K562 (cell line): ENCODE measurements at regions not wholly inside any gene's neighbourhood (a gene's known extent, or its start where the extent isn't known, plus 50 kb on each side); places are given as distances from the start of the nearest gene placed in this dataset.

Experiments used
- ATAC-seq: fragments of 200-7000 bp; cut with Tn5 transposase; 3 replicates; pipeline ENCODE4 v1.9.1; 2020; ENCODE audit warnings: moderate library complexity
- BruUV-seq: library from RNA; stranded (reverse); fragments of 400-500 nt; replicated peaks from 2 replicates; lab custom pipeline; 2021; lab: Mats Ljungman, UMichigan
- CTCF ChIA-PET: fragments of 300-600 bp; formaldehyde crosslinking; extraction: SDS; loops from one replicate; lab custom pipeline; 2021; ENCODE audit warnings: low intra/inter-chr PET ratio; lab: Yijun Ruan, JAX
- POLR2A ChIA-PET: fragments of 300-600, 350-650 bp; sonication (Branson Sonifier 250); formaldehyde crosslinking; extraction: SDS; loops from one replicate; lab custom pipeline; 2021; ENCODE audit warnings: antibody characterized with exemption, inconsistent platforms; lab: Yijun Ruan, JAX
- DNase-seq, 4 experiments: peaks; one replicate each; pipeline versions ENCODE4 v3.0.0 to v3.0.0-alpha.2; 2011 to 2018; ENCODE audit warnings: low spot score in 3 of 4, mixed read lengths in 3 of 4; ENCODE audit errors: extremely low read depth in 1 of 4
- FAIRE-seq: peaks from 2 replicates; lab custom pipeline; 2011; peaks lifted over from hg19 to GRCh38; lab: Jason Lieb, UNC
- H2AFZ ChIP-seq: 2 replicates; pipeline ENCODE4 v1.6.0; 2011; ENCODE audit warnings: low read depth, low read length, control low read depth, inconsistent platforms
- H3K27ac ChIP-seq: fragments of 200-600 bp; 3 replicates; pipeline ENCODE4 v1.8.0; 2011; ENCODE audit warnings: low read depth, mild to moderate bottlenecking, control low read depth, inconsistent platforms, low read length, moderate library complexity, mixed read lengths; ENCODE audit errors: extremely low read depth
- H3K27me3 ChIP-seq, 2 experiments: fragments of 300-600 bp in 1 of 2; 2 replicates in 1 of 2; 3 replicates in 1 of 2; pipeline versions ENCODE4 v1.6.0 to v1.8.0; 2011; ENCODE audit warnings: inconsistent platforms in 2 of 2, low read length in 2 of 2, mild to moderate bottlenecking in 1 of 2, mixed read lengths in 1 of 2, moderate library complexity in 1 of 2; ENCODE audit not compliant: control insufficient read depth in 2 of 2, insufficient read depth in 2 of 2
- H3K36me3 ChIP-seq: fragments of 300-600 bp; 3 replicates; pipeline ENCODE4 v1.8.0; 2011; ENCODE audit warnings: mild to moderate bottlenecking, low read length, inconsistent platforms; ENCODE audit not compliant: control insufficient read depth, insufficient read depth
- H3K4me1 ChIP-seq, 2 experiments: fragments of 200-600 bp in 1 of 2; replicated peaks in 1 of 2; 2 replicates in 1 of 2; 3 replicates in 1 of 2; pipeline versions ENCODE4 v1.5.1 to v1.8.0; 2011; ENCODE audit warnings: inconsistent platforms in 2 of 2, low read length in 2 of 2, mild to moderate bottlenecking in 1 of 2, mixed read lengths in 1 of 2, moderate library complexity in 1 of 2; ENCODE audit not compliant: control insufficient read depth in 2 of 2, insufficient read depth in 2 of 2
- H3K4me2 ChIP-seq: 2 replicates; pipeline ENCODE4 v1.6.1; 2011; ENCODE audit warnings: low read length, control low read depth, inconsistent platforms, mixed read lengths; ENCODE audit not compliant: insufficient read depth
- H3K4me3 ChIP-seq: fragments of 200-600 bp; sonication (generic), shearing (Covaris generic); 2 replicates; pipeline ENCODE4 v1.5.1; 2016; ENCODE audit warnings: control low read depth, inconsistent platforms
- H3K79me2 ChIP-seq: fragments of 200-600 bp; 3 replicates; pipeline ENCODE4 v1.8.0; 2011; ENCODE audit warnings: low read length, inconsistent platforms; ENCODE audit not compliant: control insufficient read depth, insufficient read depth
- H3K9ac ChIP-seq, 2 experiments: 2 replicates each; pipeline versions ENCODE4 v1.6.0 to v1.6.1; 2011; ENCODE audit warnings: low read depth in 2 of 2, low read length in 2 of 2, control low read depth in 1 of 2, inconsistent platforms in 1 of 2, mild to moderate bottlenecking in 1 of 2, mixed read lengths in 1 of 2; ENCODE audit not compliant: insufficient read depth in 1 of 2
- H3K9me1 ChIP-seq: one replicate; pipeline ENCODE4 v1.6.0; 2011; ENCODE audit warnings: inconsistent platforms, mild to moderate bottlenecking, low read length, moderate library complexity; ENCODE audit not compliant: control insufficient read depth, insufficient read depth
- H3K9me3 ChIP-seq: replicated peaks from 2 replicates; pipeline ENCODE4 v1.5.1; 2011; ENCODE audit warnings: low read depth, low read length, inconsistent platforms; ENCODE audit not compliant: control insufficient read depth, insufficient read depth
- H4K20me1 ChIP-seq: replicated peaks from 2 replicates; pipeline ENCODE4 v1.6.1; 2011; ENCODE audit warnings: low read length, inconsistent platforms, mixed read lengths; ENCODE audit not compliant: control insufficient read depth, insufficient read depth
- ATF3 ChIP-seq, 2 experiments: fragments of 450-650 bp in 1 of 2; sonication (generic) in 1 of 2; formaldehyde crosslinking in 1 of 2; IDR thresholded peaks in 1 of 2; conservative IDR thresholded peaks in 1 of 2; 2 replicates each; pipeline versions ENCODE4 v1.6.1 to v1.8.1; 2016 to 2023; ENCODE audit warnings: mild to moderate bottlenecking in 2 of 2, moderate library complexity in 2 of 2, inconsistent platforms in 1 of 2, missing genetic modification reagents in 1 of 2
- HDAC8 ChIP-seq: fragments of 450-650 bp; IDR thresholded peaks from 2 replicates; pipeline ENCODE4 v1.6.1; 2016; ENCODE audit warnings: mild to moderate bottlenecking, missing genetic modification characterization, moderate library complexity, missing compliant biosample characterization
- HES1 ChIP-seq: fragments of 450-650 bp; IDR thresholded peaks from 2 replicates; pipeline ENCODE4 v1.6.1; 2016; ENCODE audit warnings: low read depth, mild to moderate bottlenecking, moderate library complexity
- LEF1 ChIP-seq: fragments of 450-650 bp; IDR thresholded peaks from 2 replicates; pipeline ENCODE4 v1.6.1; 2016; ENCODE audit warnings: mild to moderate bottlenecking
- NELFE ChIP-seq: IDR thresholded peaks from 2 replicates; pipeline ENCODE4 v1.6.1; 2011; ENCODE audit warnings: mild to moderate bottlenecking; ENCODE audit not compliant: insufficient read depth, insufficient read length
- NR2F6 ChIP-seq: fragments of 450-650 bp; formaldehyde crosslinking; IDR thresholded peaks from 2 replicates; pipeline ENCODE4 v1.4.0; 2020; ENCODE audit warnings: mild to moderate bottlenecking
- PRPF4 ChIP-seq: fragments of 200-400 bp; formaldehyde crosslinking; IDR thresholded peaks from one replicate; pipeline ENCODE4 v1.6.1; 2017; ENCODE audit warnings: low read length, low read depth, mild to moderate bottlenecking; ENCODE audit not compliant: insufficient read depth, poor library complexity, severe bottlenecking
- YBX1 ChIP-seq: fragments of 450-650 bp; IDR thresholded peaks from 2 replicates; pipeline ENCODE4 v1.7.1; 2016; ENCODE audit warnings: mild to moderate bottlenecking
- ZBTB34 ChIP-seq: fragments of 250-450 bp; sonication (Bioruptor Pico); IDR thresholded peaks from 2 replicates; pipeline ENCODE4 v1.8.0; 2021; ENCODE audit warnings: mild to moderate bottlenecking, moderate library complexity
- ZBTB49 ChIP-seq: sonication (generic); formaldehyde crosslinking; IDR thresholded peaks from 2 replicates; pipeline ENCODE4 v1.8.0; 2022; ENCODE audit warnings: missing genetic modification reagents, mild to moderate bottlenecking, borderline replicate concordance
- ZFP30 ChIP-seq: fragments of 250-450 bp; sonication (Bioruptor Pico); IDR thresholded peaks from 2 replicates; pipeline ENCODE4 v1.8.0; 2022; ENCODE audit warnings: moderate library complexity, mild to moderate bottlenecking, inconsistent platforms, borderline replicate concordance
- ZNF551 ChIP-seq: fragments of 250-450 bp; sonication (Bioruptor Pico); IDR thresholded peaks from 2 replicates; pipeline ENCODE4 v1.5.0; 2021; ENCODE audit warnings: mild to moderate bottlenecking, moderate library complexity
- ZNF639 ChIP-seq, 2 experiments: fragments of 200-800 bp in 1 of 2; sonication (Bioruptor generic) in 1 of 2; sonication (generic) in 1 of 2; formaldehyde crosslinking in 1 of 2; IDR thresholded peaks in 1 of 2; conservative IDR thresholded peaks in 1 of 2; 2 replicates each; pipeline versions ENCODE4 v1.5.0 to v1.6.1; 2016 to 2020; ENCODE audit warnings: missing compliant biosample characterization in 1 of 2, missing genetic modification characterization in 1 of 2, missing genetic modification reagents in 1 of 2
- WGBS: fragments of 100-300 bp; shearing (Covaris generic); methylation state at CpG from one replicate; pipeline ENCODE4 v1.1.6; 2016; ENCODE audit warnings: low coverage, mixed read lengths; ENCODE audit not compliant: insufficient coverage; ENCODE audit errors: missing lambda C conversion rate; 5-methylcytosine and 5-hydroxymethylcytosine counted together
- in situ Hi-C: fragments of 300-500 bp; cut with MboI; formaldehyde crosslinking; loops from 4 replicates; pipeline ENCODE4 v1.15.0; 2018; ENCODE audit warnings: inconsistent platforms, mixed read lengths
- intact Hi-C: fragments of 100-400 bp; cut with micrococcal nuclease; formaldehyde crosslinking; loops from 2 replicates; pipeline ENCODE4 v1.14.2; 2022

- ChIA-PET POLR2A (no interaction called here), CTCF (no interaction called here)
- Histone ChIP-seq H3K4me3 (no peak overlapping the region), H3K9ac (no peak overlapping the region), H3K9me1 (no peaks in the 10 kb centered on the region), H2AFZ (no peak overlapping the region), H3K79me2 (no peaks in the 10 kb centered on the region), H3K4me2 (no peak overlapping the region), H3K27ac (no peak overlapping the region), H3K4me1 (no peaks in the 10 kb centered on the region), H3K27me3 (no peaks in the 10 kb centered on the region), H3K9me3 (no peaks in the 10 kb centered on the region), H4K20me1 (no peaks in the 10 kb centered on the region), H3K36me3 (no peaks in the 10 kb centered on the region)
- FAIRE-seq: no peak
- intact Hi-C loops: no loop called here
- in situ Hi-C loops: no loop called here
- no peak for ATAC-seq
- TF ChIP-seq HDAC8 (tag) (no peak), ZBTB49 (CRISPR knock-in tag) (no peak), ZNF639 (CRISPR knock-in tag; conservative IDR thresholded peaks at IDR 0.05 in 1 of 2, IDR thresholded peaks at IDR 0.05 in 1 of 2) (no peak), LEF1 (no peak), ATF3 (IDR thresholded peaks at IDR 0.05) (no peak), ATF3 (CRISPR knock-in tag; conservative IDR thresholded peaks at IDR 0.05) (no peak), HES1 (no peak), ZNF551 (CRISPR knock-in tag) (no peak), PRPF4 (no peak), NELFE (no peak), ZFP30 (CRISPR knock-in tag) (no peak), YBX1 (no peak), ZBTB34 (CRISPR knock-in tag) (no peak), NR2F6 (CRISPR knock-in tag) (no peak)
- 0% methylated on average over 2 of the region's 2 CpGs for WGBS
- BruUV-seq: no TSS peak
- no peak for DNase-seq
Measured at GRCh38 chr2:217570394-217570793, 432.4 kb downstream of the TNS1 start.
